HG03520 (cell line): ENCODE measurements at regions not wholly inside any gene's neighbourhood (a gene's known extent, or its start where the extent isn't known, plus 50 kb on each side); places are given as distances from the start of the nearest gene placed in this dataset.
"Not testable (repeated sequence)": the region's sequence is repeated elsewhere in the genome, so short reads cannot be mapped to it uniquely, and the experiment has no call there.

ENCODE experiments used
- ATAC-seq: cut with Tn5 transposase; IDR thresholded peaks from one replicate; pipeline ENCODE4 v1.9.1; 2021; ENCODE audit warnings: mild to moderate bottlenecking, moderate library complexity; ENCODE audit not compliant: unreplicated experiment

DNA sequence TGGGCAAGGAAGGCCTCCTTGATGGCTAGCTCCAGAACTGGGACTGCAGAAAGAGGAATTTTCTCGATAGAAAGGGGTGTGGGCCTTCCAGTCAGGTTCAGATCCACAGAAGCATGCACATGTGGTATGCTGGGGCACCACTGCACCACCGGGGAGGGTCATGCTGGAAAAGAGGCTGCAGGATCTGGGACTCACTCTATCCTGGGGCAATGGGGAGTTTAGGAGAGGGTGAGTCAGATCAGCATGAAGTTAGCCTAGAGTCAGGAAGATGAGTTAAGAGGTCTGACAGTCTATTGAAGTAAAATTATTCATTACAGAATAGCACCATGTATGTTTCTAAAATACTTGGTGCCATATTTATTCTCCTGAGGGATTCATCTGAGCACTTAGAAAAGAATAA lies 130.2 kb upstream of the TOPAZ1 start:
- ATAC-seq, result no peak

GRCh38 chr3:44114142-44114541 lies 127.5 kb upstream of the TOPAZ1 start:
- no peak for ATAC-seq

DNA sequence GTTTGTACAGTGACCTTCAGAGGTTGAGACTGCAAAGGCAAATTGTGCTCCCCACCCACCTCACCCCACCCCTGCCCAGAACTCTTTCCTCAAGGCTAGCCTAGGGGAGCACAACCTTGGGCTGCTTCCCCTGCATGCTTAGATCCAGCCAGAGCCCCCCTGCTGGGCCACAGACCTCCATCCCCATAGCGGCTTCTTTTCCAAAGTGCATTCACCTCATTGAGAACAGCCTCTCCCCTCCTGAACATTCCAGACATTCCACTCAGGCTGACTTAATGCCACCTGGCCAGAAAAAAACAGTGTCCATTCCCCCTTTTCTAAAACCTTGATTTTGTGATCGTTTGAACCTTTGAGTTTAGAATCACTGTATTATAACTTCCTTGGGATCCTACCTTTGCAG lies 124.4 kb upstream of the TOPAZ1 start:
- no peak for ATAC-seq

DNA sequence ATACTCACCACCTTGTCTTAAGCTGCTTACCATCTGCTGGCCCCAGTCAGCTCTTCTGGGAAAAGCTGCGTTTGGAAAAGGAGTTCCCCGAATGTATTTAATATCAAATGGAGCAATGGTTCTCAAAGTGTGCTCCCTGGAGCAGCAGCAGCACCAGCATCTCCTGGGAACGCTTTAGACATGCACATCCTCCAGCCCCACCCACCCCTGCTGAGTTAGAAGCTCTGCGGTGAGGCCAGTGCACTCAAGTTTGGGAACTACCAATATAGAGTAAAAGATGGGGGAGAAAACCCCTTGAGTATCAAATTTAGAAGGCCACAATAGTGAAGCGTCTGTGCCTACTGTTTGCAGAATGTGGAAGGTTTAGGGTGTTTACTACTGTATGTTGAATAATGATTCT lies 124.0 kb upstream of the TOPAZ1 start:
- no peak for ATAC-seq

GRCh38 chr3:44120721-44121582 lies 120.7 kb upstream of the TOPAZ1 start:
- no peak for ATAC-seq

GRCh38 chr3:44125246-44125645 lies 116.4 kb upstream of the TOPAZ1 start:
- ATAC-seq, result no peak

DNA sequence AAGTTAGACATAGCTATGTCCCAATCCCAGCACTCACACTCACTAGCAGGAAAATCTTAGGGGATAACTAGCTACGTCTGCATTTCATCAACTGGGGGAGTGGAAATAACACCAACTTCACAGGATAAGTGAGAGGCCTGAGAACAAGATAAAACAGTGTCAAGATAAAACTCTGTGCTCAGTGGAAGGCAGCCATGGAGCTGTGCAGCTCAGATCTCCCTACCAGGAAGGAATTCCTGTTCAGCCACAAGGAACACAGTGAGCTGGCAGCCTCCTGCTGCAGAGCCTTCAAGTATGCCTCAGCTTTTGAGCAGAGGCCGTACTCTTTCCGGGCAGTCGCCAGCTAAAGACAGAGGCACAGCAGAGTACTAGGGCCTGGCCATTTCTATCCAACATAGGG lies 115.8 kb upstream of the TOPAZ1 start:
- ATAC-seq, result no peak

DNA sequence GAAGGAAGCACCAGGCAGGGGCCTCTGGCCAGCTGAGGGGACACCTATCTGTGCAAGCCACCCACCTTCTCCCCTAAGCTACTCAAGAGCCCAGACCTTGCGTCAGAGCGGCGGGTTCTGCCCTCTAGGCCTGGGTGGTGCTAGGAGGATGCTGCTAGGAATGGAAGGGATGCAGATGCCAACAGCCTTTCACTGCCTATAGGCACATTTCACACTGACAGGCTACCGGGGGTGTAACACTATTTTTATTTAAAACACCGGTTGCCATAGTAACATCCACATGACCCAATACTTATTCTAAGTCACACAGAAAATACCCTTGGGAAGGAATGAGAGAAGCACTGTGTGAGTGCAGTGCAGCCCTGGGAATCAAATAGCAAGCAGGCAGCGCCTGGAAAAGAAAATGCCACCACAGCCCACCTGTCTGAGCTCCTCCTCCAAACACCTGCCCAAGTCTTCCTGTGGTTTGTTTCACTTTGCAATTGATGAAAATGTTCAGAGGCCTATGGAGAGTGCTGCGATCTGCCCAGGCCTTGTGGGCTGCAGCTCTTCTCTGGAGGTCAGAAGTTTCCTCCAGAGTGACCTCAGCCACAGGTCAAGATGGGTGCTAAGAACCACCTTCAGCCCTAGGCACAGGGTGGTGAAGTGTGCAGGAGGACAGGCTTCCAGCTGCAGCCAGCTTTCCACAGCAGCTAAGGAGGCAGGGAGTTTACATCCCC lies 113.5 kb upstream of the TOPAZ1 start:
- ATAC-seq, result no peak

- ATAC-seq, result no peak
Measured at GRCh38 chr3:44130249-44130648, 111.4 kb upstream of the TOPAZ1 start.

DNA sequence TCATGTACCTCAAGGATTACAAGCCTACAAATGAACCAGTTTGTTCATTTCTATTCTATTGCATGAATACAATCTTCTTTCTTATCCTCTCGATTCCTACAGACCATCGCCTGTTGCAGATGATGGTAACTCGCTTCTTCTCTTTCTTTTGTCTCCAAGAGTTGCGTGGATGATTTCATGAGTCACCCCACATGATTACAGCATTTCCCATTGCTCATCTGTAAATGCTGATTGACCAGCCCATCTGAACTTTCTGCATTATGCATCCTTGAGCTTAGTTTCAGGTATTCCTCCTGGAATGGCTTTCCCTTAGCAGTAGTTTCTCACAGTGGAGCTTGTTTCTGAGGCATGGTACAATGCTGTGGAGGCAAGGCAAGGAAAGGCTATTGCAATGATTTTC lies 109.6 kb upstream of the TOPAZ1 start:
- ATAC-seq, result no peak

- ATAC-seq, result no peak
Measured at GRCh38 chr3:44132593-44132992, 109.1 kb upstream of the TOPAZ1 start.

GRCh38 chr3:44136421-44136820 lies 105.3 kb upstream of the TOPAZ1 start:
- no peak for ATAC-seq

DNA sequence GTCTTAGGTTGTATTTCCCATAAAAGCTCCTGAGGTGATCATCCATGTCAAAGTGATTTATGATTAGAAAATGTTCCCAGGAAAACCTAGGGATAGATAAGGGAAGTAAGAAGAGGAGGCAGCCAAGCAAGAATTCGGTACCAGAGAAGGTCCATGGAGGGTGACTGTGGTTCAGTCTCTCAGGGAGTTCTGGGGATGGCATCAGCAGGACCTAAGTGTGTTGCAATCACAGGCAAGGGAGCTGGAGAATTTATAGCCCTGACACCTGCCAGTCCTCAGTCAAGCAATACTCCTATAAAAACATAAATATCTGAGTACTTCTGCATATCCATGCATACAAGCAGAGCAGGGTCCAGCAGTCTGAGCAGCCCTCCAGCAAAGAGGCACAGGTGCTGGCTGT lies 95.6 kb upstream of the TOPAZ1 start:
- ATAC-seq, result no peak

DNA sequence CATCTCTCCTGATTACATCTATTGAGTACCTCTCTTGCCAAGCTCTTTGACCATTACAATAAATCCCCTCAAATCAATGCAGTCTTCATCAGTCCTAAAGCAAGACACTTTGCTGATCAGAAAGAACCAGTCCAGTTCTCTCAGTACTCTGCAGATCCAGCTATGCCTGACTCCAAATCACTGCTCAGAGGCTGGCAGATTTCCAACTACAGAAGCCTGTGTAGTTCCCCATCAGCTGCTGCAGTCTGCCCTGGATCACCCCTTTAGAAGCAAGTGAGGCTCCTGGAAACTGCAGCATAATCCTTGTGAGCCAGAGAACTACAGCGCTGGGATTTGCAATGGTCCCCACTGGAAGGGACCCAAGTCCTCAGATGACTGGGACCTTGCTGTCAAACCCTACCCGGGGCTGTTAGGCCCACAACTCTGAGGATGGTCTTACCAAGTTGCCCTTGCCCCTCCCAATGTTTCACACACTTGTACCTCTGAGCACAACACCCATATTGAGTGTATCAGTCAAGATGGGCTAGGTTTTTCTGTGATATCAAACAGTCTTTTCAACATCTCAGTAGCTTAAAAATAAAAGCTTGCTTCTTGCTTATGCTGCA lies 81.9 kb upstream of the TOPAZ1 start:
- no peak for ATAC-seq

GRCh38 chr3:44160818-44161217 lies 80.9 kb upstream of the TOPAZ1 start:
- ATAC-seq, result no peak

DNA sequence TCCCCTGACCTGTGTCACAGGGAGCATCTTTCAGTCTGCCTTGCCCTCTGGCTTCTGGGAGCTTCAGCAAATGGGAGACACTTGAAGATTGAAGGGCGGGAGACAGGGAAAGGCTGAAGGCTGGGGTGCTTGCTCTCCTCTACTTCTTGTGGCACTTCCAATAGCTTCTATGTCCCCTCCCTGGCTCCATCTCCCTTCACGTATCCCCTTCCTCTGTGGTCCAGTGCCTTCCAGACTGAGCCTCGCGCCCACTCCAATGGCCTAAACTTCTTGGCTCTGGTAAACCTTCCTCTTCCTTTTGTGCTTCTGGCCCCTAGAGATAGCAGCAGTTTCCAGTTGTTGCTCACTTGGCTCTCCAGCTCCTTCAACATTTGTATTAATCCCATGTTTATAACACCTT lies 69.8 kb upstream of the TOPAZ1 start:
- ATAC-seq, result no peak

DNA sequence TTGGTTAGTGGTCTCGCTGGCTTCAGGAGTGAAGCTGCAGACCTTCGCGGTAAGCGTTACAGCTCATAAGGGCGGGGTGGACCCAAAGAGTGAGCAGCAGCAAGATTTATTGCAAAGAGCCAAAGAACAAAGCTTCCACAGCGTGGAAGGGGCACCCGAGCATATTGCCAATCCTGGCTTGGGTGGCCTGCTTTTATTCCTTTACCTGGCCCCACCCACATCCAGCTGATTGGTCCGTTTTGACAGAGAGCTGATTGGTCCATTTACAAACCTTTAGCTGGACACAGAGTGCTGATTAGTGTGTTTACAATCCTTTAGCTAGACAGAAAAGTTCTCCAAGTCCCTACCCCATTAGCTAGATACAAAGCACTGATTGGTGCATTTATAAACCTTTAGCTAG lies 69.0 kb upstream of the TOPAZ1 start:
- ATAC-seq, result not testable (repeated sequence)

GRCh38 chr3:44173263-44173662 lies 68.4 kb upstream of the TOPAZ1 start:
- no peak for ATAC-seq

GRCh38 chr3:44175070-44175469 lies 66.6 kb upstream of the TOPAZ1 start:
- ATAC-seq, result no peak

- no peak for ATAC-seq
Measured at GRCh38 chr3:44179246-44179645, 62.4 kb upstream of the TOPAZ1 start.

DNA sequence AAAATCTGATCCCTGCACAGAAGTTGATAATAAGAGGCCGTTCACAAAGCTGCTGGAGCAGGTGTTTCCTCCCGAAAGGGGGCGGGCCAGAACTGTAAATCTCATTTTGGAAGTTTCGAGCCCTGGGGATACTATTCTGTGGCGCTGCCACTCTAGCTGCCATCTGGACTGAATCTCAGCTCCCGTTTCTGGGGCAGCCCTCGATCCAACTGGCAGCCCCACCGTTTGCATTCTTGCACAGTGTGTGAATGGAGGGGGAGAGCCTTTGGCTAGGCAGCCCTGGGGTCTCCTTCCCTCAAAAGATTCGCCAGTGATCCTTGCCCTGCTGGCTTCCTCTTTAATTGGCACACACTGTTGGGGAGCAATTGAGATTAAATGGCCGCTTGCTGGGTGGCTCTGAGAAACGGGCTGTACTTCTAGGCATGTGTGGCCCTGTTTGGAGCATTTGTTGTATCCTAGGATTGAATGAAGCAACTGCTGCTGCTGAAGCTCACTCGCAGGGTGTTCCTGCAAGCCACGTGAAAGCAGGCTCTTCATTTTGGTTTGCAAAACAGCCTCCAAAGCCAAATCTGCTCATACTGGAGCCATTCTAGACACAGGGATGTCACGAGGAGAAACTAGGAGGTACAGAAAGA lies 57.2 kb upstream of the TOPAZ1 start:
- no peak for ATAC-seq
